PC-9 (cell line): ENCODE measurements at regions not wholly inside any gene's neighbourhood (a gene's known extent, or its start where the extent isn't known, plus 50 kb on each side); places are given as distances from the start of the nearest gene placed in this dataset.

Experiments used
- BruUV-seq: library from RNA; stranded (reverse); fragments of 400-500 nt; replicated peaks from 2 replicates; lab custom pipeline; 2021; lab: Mats Ljungman, UMichigan
- CTCF ChIA-PET: fragments of 300-600 bp; sonication (Branson Sonifier 250); formaldehyde crosslinking; loops from one replicate; lab custom pipeline; 2022; ENCODE audit warnings: antibody characterized with exemption; lab: Charles Lee
- POLR2A ChIA-PET: fragments of 300-600 bp; sonication (Branson Sonifier 250); formaldehyde crosslinking; loops from one replicate; lab custom pipeline; 2022; ENCODE audit warnings: antibody characterized with exemption; ENCODE audit not compliant: unreplicated experiment; lab: Charles Lee
- DNase-seq, 2 experiments: peaks; one replicate each; pipeline versions ENCODE4 v3.0.0 to v3.0.0-alpha.2; 2015 to 2022; ENCODE audit warnings: mixed read lengths in 1 of 2
- H2AFZ ChIP-seq: fragments of 200-600 bp; sonication (generic); 2 replicates; pipeline ENCODE4 v1.8.1; 2017; ENCODE audit warnings: antibody characterized with exemption
- H3F3A ChIP-seq: fragments of 200-600 bp; sonication (generic); 2 replicates; pipeline ENCODE4 v1.8.1; 2017; ENCODE audit warnings: antibody characterized with exemption, mild to moderate bottlenecking, low read depth; ENCODE audit not compliant: insufficient read depth
- H3K27ac ChIP-seq: fragments of 200-600 bp; sonication (generic); 2 replicates; pipeline ENCODE4 v1.6.1; 2016; ENCODE audit warnings: mixed run types
- H3K27me3 ChIP-seq: fragments of 200-600 bp; sonication (generic); 2 replicates; pipeline ENCODE4 v1.6.1; 2016; ENCODE audit warnings: low read depth, mixed run types; ENCODE audit not compliant: insufficient read depth
- H3K36me3 ChIP-seq: fragments of 200-600 bp; sonication (generic); 2 replicates; pipeline ENCODE4 v1.6.1; 2016; ENCODE audit warnings: low read depth, mixed run types
- H3K4me1 ChIP-seq: fragments of 200-600 bp; sonication (generic); replicated peaks from 2 replicates; pipeline ENCODE4 v1.6.1; 2016; ENCODE audit warnings: mixed run types; ENCODE audit not compliant: insufficient read depth
- H3K4me2 ChIP-seq: fragments of 200-600 bp; sonication (generic); 2 replicates; pipeline ENCODE4 v1.6.1; 2017; ENCODE audit warnings: mixed run types
- H3K4me3 ChIP-seq: fragments of 200-600 bp; sonication (generic); 2 replicates; pipeline ENCODE4 v1.6.1; 2016; ENCODE audit warnings: mixed run types
- H3K79me2 ChIP-seq: fragments of 200-600 bp; sonication (generic); 2 replicates; pipeline ENCODE4 v1.6.1; 2017; ENCODE audit warnings: low read depth, mixed run types
- H3K9me2 ChIP-seq: fragments of 200-600 bp; sonication (generic); 2 replicates; pipeline ENCODE4 v1.8.1; 2017; ENCODE audit warnings: mild to moderate bottlenecking; ENCODE audit not compliant: insufficient read depth
- H3K9me3 ChIP-seq: fragments of 200-600 bp; sonication (generic); 2 replicates; pipeline ENCODE4 v1.8.1; 2016; ENCODE audit warnings: low read depth; ENCODE audit not compliant: insufficient read depth
- H4K20me1 ChIP-seq: fragments of 200-600 bp; sonication (generic); 2 replicates; pipeline ENCODE4 v1.8.1; 2017; ENCODE audit not compliant: insufficient read depth
- CTCF ChIP-seq: fragments of 200-600 bp; sonication (generic); conservative IDR thresholded peaks from 2 replicates; pipeline ENCODE4 v1.6.1; 2017; ENCODE audit warnings: mixed run types, antibody characterized with exemption, mild to moderate bottlenecking, moderate library complexity
- EZH2 ChIP-seq: fragments of 200-600 bp; sonication (generic); IDR thresholded peaks from 2 replicates; pipeline ENCODE4 v1.8.0; 2017; ENCODE audit warnings: antibody characterized with exemption, low read depth
- intact Hi-C: fragments of 100-400 bp; cut with micrococcal nuclease; formaldehyde crosslinking; loops from one replicate; pipeline ENCODE4 v1.10.0; 2022; ENCODE audit not compliant: unreplicated experiment

DNA sequence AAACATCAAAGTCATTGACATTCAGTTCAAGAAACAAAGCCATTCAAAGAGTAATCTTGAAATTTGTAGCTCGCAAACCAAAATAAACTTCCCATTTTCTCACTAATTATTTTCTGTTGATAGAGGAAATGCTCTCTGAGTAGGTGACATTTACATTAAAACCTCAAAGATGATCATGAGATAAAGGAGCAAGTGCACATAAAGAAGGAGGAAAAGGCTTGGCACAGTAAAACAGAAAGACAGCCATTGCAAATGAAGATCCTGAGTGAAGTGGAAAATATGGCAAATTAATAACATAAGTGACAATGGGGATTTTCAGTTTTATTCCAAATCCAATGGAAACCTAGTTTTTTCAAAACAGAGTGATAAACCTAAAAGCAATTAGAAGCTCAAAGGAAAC is 2320.8 kb downstream of the ARAP2 start:
- Histone ChIP-seq H4K20me1 (no peaks in the 10 kb centered on the region), H2AFZ (no peak overlapping the region), H3K36me3 (no peaks in the 10 kb centered on the region), H3K79me2 (no peaks in the 10 kb centered on the region), H3K27me3 (no peaks in the 10 kb centered on the region), H3K4me1 (no peaks in the 10 kb centered on the region), H3K9me3 (no peaks in the 10 kb centered on the region; the same call in 1 of the 2 replicates), H3K27ac (no peak overlapping the region), H3K4me3 (no peak overlapping the region), H3K9me2 (no peaks in the 10 kb centered on the region), H3F3A (no peaks in the 10 kb centered on the region), H3K4me2 (no peak overlapping the region)
- intact Hi-C loops = no loop called here
- POLR2A ChIA-PET = no interaction called here
- no TSS peak for BruUV-seq
- TF ChIP-seq CTCF = no peak
- TF ChIP-seq EZH2 = no peak
- CTCF ChIA-PET = no interaction called here
- DNase-seq = no peak

DNA sequence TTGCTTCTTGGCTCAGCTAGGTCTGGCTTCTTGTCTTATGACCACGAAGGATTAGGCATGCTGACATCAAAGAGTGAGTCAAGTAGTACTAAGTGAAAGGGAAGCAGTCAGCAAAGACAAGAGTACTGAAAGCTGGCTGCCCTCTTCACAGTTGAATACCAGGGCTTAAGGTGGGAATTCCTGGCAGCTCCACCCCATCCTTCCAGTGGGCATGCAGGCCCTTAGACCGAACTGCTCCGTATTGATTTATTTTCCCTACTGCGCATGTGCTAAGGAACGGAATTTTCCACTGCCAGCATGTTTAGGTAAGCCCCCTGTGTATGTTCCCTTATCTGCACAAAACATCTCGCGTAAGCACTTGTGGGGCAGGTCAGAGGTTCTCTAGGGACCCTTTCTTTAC is 2320.1 kb downstream of the ARAP2 start:
- H3K27me3 ChIP-seq = no peaks in the 10 kb centered on the region
- no peak overlapping the region for H3K27ac ChIP-seq
- no peak overlapping the region for H2AFZ ChIP-seq
- no peaks in the 10 kb centered on the region for H3K9me2 ChIP-seq
- intact Hi-C loops = no loop called here
- DNase-seq = no peak
- no peak overlapping the region for H3K4me2 ChIP-seq
- H3K79me2 ChIP-seq = no peaks in the 10 kb centered on the region
- ChIA-PET POLR2A (no interaction called here), CTCF (no interaction called here)
- no peaks in the 10 kb centered on the region for H3K4me1 ChIP-seq
- BruUV-seq = no TSS peak
- H3K9me3 ChIP-seq = no peaks in the 10 kb centered on the region; the same call in 1 of the 2 replicates
- H3K4me3 ChIP-seq = no peak overlapping the region
- no peak for TF ChIP-seq EZH2
- TF ChIP-seq CTCF = no peak
- no peaks in the 10 kb centered on the region for H3F3A ChIP-seq
- H3K36me3 ChIP-seq = no peaks in the 10 kb centered on the region
- H4K20me1 ChIP-seq = no peaks in the 10 kb centered on the region

DNA sequence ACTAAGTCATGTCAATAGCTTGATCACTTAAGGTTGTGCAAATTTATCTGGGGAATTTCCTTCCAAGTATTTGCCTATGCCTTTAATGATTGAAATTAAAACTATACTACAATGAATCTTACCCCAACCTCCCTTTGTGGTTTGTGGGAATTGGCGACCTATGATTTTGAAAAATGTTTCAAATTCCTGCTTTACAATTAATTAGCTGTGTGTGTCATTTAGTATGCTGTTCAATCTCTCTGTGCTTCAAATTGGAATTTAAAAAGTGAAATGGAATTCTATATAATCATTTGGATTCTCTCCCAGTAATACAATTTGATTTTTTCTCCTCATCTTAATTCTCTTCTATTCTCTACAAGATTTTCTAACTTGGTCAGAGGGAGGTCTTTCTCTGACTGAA is 2319.5 kb downstream of the ARAP2 start:
- H3K27me3 ChIP-seq = no peaks in the 10 kb centered on the region
- H3F3A ChIP-seq = no peaks in the 10 kb centered on the region
- H2AFZ ChIP-seq = no peak overlapping the region
- no TSS peak for BruUV-seq
- H4K20me1 ChIP-seq = no peaks in the 10 kb centered on the region
- no peak overlapping the region for H3K4me3 ChIP-seq
- H3K4me1 ChIP-seq = no peaks in the 10 kb centered on the region
- no peak for DNase-seq
- H3K4me2 ChIP-seq = no peak overlapping the region
- TF ChIP-seq CTCF (no peak), EZH2 (no peak)
- H3K9me3 ChIP-seq = no peaks in the 10 kb centered on the region; the same call in 1 of the 2 replicates
- POLR2A ChIA-PET = no interaction called here
- H3K79me2 ChIP-seq = no peaks in the 10 kb centered on the region
- no peak overlapping the region for H3K27ac ChIP-seq
- H3K36me3 ChIP-seq = no peaks in the 10 kb centered on the region
- CTCF ChIA-PET = no interaction called here
- no peaks in the 10 kb centered on the region for H3K9me2 ChIP-seq
- intact Hi-C loops = no loop called here
